GM18507 (cell line): ENCODE measurements at regions not wholly inside any gene's neighbourhood (a gene's known extent, or its start where the extent isn't known, plus 50 kb on each side); places are given as distances from the start of the nearest gene placed in this dataset.

ENCODE experiments used
- DNase-seq: peaks from one replicate; pipeline ENCODE4 v3.0.0; 2011; ENCODE audit warnings: low read depth; ENCODE audit not compliant: insufficient read length; ENCODE audit errors: extremely low spot score
- FAIRE-seq: peaks from 2 replicates; lab custom pipeline; 2011; peaks lifted over from hg19 to GRCh38; lab: Jason Lieb, UNC

GRCh38 chr10:57972783-57973182 is 294.9 kb downstream of the IPMK start:
- DNase-seq (no peak), FAIRE-seq (no peak)

DNA sequence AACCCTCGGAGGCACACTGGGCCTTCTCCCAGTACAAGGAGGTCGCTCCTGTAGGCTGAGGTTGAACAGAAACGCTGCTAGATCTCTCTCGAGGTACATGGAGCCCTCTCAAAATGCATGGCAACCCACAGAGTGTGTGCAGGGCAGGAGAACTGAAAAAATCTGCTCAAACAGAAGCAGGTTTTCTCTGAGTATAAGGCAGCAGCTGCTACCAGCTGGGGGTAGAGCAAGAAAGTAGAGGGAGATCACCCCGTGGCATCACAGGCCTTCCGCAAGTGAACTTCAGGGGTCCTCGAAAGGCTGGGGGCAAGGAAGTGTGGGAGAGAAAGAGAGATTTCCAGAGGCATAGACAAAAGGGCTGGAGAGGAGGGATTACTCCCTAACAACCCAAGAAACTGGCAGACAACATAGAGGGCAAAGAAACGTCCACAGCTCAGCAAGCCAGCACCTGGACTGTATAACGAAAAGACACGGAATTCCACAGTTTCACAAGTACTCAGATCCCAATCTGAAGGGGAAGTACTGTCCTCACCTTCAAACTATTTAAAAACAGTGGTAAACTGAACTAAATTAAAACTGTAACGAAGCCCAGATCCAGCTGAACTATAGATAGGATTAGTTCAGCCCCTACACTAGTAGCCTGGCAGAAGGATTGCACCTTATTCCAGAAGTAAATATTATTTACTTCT is 299.2 kb downstream of the IPMK start:
- FAIRE-seq (no peak), DNase-seq (no peak)

- DNase-seq (no peak), FAIRE-seq (no peak)
Observed at GRCh38 chr10:57964351-57964750, 303.3 kb downstream of the IPMK start.

DNA sequence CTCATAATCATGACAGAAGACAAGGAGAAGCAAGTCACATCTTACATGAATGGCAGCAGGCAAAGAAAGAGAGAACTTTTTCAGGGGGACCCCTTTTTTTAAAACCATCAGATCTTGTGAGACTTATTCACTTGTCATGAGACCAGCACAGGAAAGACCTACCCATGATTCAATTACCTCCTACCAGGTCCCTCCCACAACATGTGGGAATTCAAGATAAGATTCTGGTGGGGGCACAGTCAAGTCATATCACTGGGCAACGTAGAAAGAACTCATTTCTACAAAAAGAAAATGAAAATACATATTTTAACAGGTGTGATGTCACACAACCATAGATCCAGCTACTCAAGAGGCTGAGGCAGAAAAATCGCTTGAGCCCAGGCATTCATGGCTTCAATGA is 304.1 kb downstream of the IPMK start:
- no peak for FAIRE-seq
- DNase-seq: no peak

GRCh38 chr10:57962839-57963238 is 304.9 kb downstream of the IPMK start:
- no peak for DNase-seq
- no peak for FAIRE-seq

DNA sequence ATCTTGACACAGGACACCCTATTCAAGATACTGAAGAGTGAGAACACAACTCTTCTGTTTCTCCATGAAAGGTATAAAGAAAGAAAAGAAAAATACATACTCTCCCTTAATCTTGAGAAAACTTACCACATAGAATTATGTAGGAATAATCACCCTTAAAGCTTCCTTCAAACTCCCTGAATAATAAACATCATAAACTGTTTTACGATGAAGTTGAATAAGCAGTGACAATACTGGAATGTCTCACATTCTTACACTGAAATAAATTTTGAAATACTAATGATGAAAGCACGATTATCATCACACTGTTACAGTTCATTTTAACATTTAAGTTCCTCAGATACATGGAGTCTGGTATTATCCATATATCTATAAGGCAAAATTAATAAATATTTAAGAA is 306.2 kb downstream of the IPMK start:
- FAIRE-seq: no peak
- DNase-seq: no peak

- DNase-seq: no peak
- no peak for FAIRE-seq
Observed at GRCh38 chr10:57960406-57960805, 307.3 kb downstream of the IPMK start.

- no peak for DNase-seq
- FAIRE-seq: no peak
Observed at GRCh38 chr10:57959318-57960006, 308.2 kb downstream of the IPMK start.

GRCh38 chr10:57955076-57955475 is 312.6 kb downstream of the IPMK start:
- DNase-seq: no peak
- FAIRE-seq: no peak

GRCh38 chr10:57952741-57953140 is 315.0 kb downstream of the IPMK start:
- DNase-seq (no peak), FAIRE-seq (no peak)

- DNase-seq (no peak), FAIRE-seq (no peak)
Observed at GRCh38 chr10:57950442-57950974, 317.2 kb downstream of the IPMK start.

- FAIRE-seq: no peak
- no peak for DNase-seq
Observed at GRCh38 chr10:57948796-57949195, 318.9 kb downstream of the IPMK start.

- FAIRE-seq (no peak), DNase-seq (no peak)
Observed at GRCh38 chr10:57946833-57947232, 320.9 kb downstream of the IPMK start.

DNA sequence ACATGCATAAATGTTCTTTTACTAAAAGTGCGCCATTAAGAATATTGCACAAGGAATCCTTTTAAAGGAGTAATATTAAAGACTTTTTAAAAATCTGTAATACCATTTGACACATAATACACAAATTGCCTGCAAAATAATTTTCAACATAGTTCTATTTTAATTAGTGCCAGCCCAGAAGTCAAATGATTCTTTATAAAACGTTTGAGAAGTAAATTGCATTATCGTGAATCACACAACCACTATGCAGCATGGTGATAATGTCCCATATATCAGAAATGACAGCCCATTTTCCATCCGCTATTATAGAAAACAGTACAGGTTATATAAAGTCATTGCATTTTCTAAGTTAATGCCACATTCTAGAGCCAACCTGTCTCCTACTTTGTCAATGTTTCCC is 324.0 kb downstream of the IPMK start:
- FAIRE-seq (no peak), DNase-seq (no peak)

- DNase-seq (no peak), FAIRE-seq (no peak)
Observed at GRCh38 chr10:57925045-57925444, 342.6 kb downstream of the IPMK start.

DNA sequence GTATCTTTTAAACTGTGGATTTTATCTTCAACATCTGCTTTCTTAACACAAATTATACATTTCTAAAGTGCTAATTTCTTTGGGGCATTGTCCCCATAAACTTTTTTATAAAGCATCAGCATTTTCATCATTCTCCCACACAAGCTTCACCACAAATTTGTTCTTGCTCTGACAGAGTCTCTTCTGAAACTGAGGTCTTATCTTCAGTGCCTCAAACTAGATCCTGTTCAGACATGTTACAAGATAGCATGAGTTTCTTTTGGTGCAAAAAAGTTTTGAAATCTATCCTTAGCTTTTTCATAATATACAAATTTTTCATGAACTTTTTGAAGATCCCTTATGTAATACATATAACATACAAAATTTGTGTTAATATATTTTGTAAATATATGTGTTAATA is 346.6 kb downstream of the IPMK start:
- DNase-seq (no peak), FAIRE-seq (no peak)

- FAIRE-seq: no peak
- DNase-seq: no peak
Observed at GRCh38 chr10:57919864-57920263, 347.8 kb downstream of the IPMK start.

DNA sequence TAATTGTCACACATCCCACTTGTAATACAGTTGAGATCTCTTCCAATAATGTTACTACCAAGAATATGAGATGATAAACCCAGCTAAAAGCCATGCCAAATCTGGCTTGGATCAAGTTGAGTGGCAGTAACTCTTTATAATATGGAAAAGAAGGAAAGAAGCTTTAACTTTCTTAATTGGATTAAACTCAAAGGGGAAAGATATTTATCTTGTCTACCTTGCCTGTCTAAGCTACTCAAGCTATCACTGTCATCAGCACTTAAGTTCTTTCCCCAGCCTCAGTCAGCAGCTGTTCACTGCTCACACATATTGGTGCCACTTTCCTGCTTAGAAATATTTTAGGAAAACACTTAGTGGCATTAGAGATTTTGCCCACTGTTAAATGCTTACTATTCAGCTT is 350.7 kb downstream of the IPMK start:
- DNase-seq: no peak

GRCh38 chr10:57905861-57906260 is 361.8 kb downstream of the IPMK start:
- DNase-seq: no peak
- FAIRE-seq: no peak

More for the DNA sequence above, 350.7 kb downstream of the IPMK start:
- FAIRE-seq: no peak

- no peak for DNase-seq
- FAIRE-seq: no peak
Observed at GRCh38 chr10:57905010-57905409, 362.7 kb downstream of the IPMK start.

DNA sequence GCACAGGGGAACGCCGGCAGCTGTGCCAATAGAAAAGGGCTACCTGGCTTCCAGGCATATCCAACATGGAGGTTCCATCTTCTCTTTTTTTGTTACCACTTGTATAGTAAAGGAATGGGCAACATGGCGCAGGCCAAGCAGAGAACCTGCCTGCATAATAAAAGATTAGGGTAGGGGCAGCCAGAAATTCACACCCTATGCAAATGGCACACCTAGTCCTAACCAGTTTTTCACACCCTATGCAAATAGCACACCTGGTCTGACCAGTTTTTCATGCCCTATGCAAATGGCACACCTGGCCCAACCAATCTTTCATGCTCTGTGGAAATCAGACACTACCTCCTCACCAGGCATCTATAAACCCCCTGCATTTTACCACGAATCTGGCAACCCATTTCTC is 369.5 kb downstream of the IPMK start:
- FAIRE-seq (no peak), DNase-seq (no peak)
